ENCODE measurements at regions not wholly inside any gene's neighbourhood (a gene's known extent, or its start where the extent isn't known, plus 50 kb on each side); places are given as distances from the start of the nearest gene placed in this dataset.
A peak's percentile ranks its signal among the peaks of the same experiment; 100 is the strongest.

DNA sequence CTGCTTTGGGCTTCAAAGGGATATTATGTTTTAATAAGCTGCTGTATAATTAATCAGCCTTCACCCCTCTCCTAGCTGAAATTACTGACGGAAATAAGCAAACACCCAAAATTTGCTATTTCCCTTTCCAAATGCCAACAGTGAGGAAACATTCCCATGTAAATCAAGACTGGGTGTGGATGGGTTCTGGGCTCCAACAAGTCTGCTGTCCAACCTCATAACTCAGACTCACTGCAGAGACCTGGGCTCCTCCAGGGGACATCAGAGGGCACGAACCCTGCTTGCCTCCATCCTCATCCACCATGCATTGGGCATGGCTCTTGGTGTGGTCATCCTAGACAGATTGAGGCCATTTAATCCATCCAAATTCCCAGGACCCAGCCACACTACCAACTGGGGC lies 173.7 kb downstream of the C1D start:
- Histone ChIP-seq H3K9me3 (no peaks in the 10 kb centered on the region), H3K36me3 (no peaks in the 10 kb centered on the region), H3K4me1 (no peaks in the 10 kb centered on the region), H3K27me3 (no peaks in the 10 kb centered on the region), H3K27ac (no peak overlapping the region), H3K4me3 (no peak overlapping the region)
- ATAC-seq (no peak), DNase-seq (no peak)
- in situ Hi-C loops (cut with MboI; ENCODE audit: low sequenced_read_pairs in 4 of 4) (no loop called here), intact Hi-C loops (cut with DNase I; ENCODE audit: low total_unique reads) (no loop called here)
- no peak for TF ChIP-seq POLR2A (IDR thresholded peaks at IDR 0.05)
- TF ChIP-seq, protein P1, sequence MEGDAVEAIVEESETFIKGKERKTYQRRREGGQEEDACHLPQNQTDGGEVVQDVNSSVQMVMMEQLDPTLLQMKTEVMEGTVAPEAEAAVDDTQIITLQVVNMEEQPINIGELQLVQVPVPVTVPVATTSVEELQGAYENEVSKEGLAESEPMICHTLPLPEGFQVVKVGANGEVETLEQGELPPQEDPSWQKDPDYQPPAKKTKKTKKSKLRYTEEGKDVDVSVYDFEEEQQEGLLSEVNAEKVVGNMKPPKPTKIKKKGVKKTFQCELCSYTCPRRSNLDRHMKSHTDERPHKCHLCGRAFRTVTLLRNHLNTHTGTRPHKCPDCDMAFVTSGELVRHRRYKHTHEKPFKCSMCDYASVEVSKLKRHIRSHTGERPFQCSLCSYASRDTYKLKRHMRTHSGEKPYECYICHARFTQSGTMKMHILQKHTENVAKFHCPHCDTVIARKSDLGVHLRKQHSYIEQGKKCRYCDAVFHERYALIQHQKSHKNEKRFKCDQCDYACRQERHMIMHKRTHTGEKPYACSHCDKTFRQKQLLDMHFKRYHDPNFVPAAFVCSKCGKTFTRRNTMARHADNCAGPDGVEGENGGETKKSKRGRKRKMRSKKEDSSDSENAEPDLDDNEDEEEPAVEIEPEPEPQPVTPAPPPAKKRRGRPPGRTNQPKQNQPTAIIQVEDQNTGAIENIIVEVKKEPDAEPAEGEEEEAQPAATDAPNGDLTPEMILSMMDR (IDR thresholded peaks at IDR 0.05 in 4 of 5, conservative IDR thresholded peaks at IDR 0.05 in 1 of 5), result no peak

DNA sequence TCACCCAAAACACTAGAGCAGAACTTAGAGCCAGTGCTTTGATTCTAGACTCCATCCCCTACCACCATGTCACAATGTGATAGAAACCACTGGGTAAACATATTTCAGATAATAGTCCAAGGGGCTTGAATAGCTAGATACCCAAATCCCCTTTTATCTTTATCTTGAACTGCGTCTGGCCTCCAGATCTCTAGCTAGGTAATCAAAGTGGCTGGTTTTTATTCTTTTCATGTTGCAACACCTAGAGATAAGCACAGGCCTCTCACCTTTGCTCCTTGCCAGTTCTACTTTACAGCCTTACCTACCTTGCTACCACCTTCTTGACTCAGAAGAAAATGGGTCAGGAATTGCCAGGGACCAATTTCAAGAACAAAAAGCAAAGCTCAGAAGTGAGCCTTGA lies 171.2 kb downstream of the C1D start:
- DNase-seq (no peak), ATAC-seq (no peak)
- in situ Hi-C loops (cut with MboI; ENCODE audit: low sequenced_read_pairs in 4 of 4), result no loop called here
- Histone ChIP-seq H3K36me3 (no peaks in the 10 kb centered on the region), H3K9me3 (no peaks in the 10 kb centered on the region), H3K27ac (no peak overlapping the region), H3K4me1 (peaks cover 8% of the 10 kb centered on the region in 2 donors), H3K27me3 (no peaks in the 10 kb centered on the region), H3K4me3 (no peak overlapping the region)
- TF ChIP-seq, protein P1 (IDR thresholded peaks at IDR 0.05 in 4 of 5, conservative IDR thresholded peaks at IDR 0.05 in 1 of 5), result no peak
- no peak for TF ChIP-seq POLR2A (IDR thresholded peaks at IDR 0.05)
- intact Hi-C loops (cut with DNase I; ENCODE audit: low total_unique reads), result no loop called here

DNA sequence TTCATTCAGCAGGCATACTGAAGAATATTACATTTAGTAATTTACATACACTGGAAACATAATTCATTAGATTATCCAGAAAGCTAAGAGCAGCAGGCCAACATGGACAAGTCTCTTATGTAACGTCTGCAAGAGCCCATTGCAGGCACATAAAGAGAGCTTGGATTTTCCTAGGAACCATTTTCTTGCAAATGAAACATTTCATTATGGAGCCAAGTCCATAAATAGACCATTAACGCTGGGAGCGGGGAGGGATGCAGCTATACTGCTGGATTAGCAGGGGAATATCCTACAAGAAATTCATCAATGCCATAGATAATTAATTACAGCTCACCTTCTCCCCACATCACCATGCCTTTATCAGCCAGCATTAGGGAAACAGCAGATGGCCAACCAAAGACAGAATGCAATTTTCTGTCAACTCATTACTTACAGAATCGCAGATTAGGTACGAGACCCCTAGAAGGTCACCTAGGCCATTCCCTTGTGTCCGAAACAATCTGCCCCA lies 170.4 kb downstream of the C1D start:
- H3K4me3 ChIP-seq, result no peak overlapping the region
- H3K27ac ChIP-seq, result no peak overlapping the region
- H3K27me3 ChIP-seq, result no peaks in the 10 kb centered on the region
- no peaks in the 10 kb centered on the region for H3K36me3 ChIP-seq
- in situ Hi-C loops (cut with MboI; ENCODE audit: low sequenced_read_pairs in 4 of 4) (no loop called here), intact Hi-C loops (cut with DNase I; ENCODE audit: low total_unique reads) (no loop called here)
- ATAC-seq, result no peak
- no peak for DNase-seq
- H3K4me1 ChIP-seq, result peaks cover 8% of the 10 kb centered on the region in 2 donors
- TF ChIP-seq POLR2A (IDR thresholded peaks at IDR 0.05), result no peak
- TF ChIP-seq, protein P1 (IDR thresholded peaks at IDR 0.05 in 4 of 5, conservative IDR thresholded peaks at IDR 0.05 in 1 of 5), result no peak
- H3K9me3 ChIP-seq, result no peaks in the 10 kb centered on the region

DNA sequence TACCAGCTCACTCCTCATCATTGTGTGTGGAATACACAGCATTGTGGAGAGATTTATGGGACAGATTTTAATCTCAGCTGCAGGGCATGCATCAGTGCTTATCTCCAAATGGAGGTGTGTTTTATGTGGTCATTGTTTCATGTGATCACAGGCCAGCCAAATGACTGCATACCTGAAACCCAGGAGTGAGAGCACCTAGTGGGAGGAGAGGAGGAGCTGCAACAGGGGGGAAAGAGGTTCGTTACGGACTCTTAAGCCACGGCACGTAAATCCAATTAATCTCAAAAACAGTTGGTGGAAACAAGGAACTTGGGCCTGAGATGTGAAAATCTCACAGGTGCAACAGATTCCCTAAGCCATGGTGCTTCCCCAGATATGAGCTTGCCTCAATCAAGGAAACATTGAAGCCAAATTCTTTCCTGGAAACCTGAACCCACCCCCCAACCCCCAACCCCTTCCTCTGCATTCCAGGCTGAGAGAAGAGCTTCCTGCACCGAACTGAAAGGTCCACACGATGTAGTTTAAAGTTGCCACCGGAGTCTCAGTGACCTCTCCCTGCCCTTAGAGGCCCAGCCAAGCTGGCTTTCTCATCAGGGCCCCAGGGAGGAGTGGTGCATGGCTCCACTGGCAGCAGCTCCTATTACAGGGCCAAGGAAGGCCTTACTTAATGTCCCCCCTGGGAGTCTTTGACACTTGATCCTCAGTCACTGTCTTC lies 167.4 kb downstream of the C1D start:
- Histone ChIP-seq H3K36me3 (no peaks in the 10 kb centered on the region), H3K4me3 (no peak overlapping the region), H3K9me3 (no peaks in the 10 kb centered on the region), H3K4me1 (peaks cover 8% of the 10 kb centered on the region in 2 donors), H3K27ac (no peak overlapping the region), H3K27me3 (no peaks in the 10 kb centered on the region)
- in situ Hi-C loops (cut with MboI; ENCODE audit: low sequenced_read_pairs in 4 of 4) (no loop called here), intact Hi-C loops (cut with DNase I; ENCODE audit: low total_unique reads) (no loop called here)
- ATAC-seq, result no peak
- peak in 1 of 2 donors; percentile 15 for DNase-seq
- TF ChIP-seq, protein P1 (IDR thresholded peaks at IDR 0.05 in 4 of 5, conservative IDR thresholded peaks at IDR 0.05 in 1 of 5), result no peak
- no peak for TF ChIP-seq POLR2A (IDR thresholded peaks at IDR 0.05)

All from gastrocnemius medialis (tissue), 4 donors.